SK-N-SH treated with all-trans-retinoic acid at 6 μM for 48 hours (cell line): ENCODE measurements at regions not wholly inside any gene's neighbourhood (a gene's known extent, or its start where the extent isn't known, plus 50 kb on each side); places are given as distances from the start of the nearest gene placed in this dataset.
"Not testable (repeated sequence)": the region's sequence is repeated elsewhere in the genome, so short reads cannot be mapped to it uniquely, and the experiment has no call there.

Experiments
- ARNTL ChIP-seq: fragments of 450-650 bp; formaldehyde crosslinking; IDR thresholded peaks from 2 replicates; pipeline ENCODE4 v1.5.0; 2020; ENCODE audit warnings: low read depth, mild to moderate bottlenecking, moderate library complexity, borderline replicate concordance
- ESRRG ChIP-seq: fragments of 250-450 bp; sonication (Bioruptor Pico); IDR thresholded peaks from 2 replicates; pipeline ENCODE4 v1.6.1; 2021; ENCODE audit warnings: mild to moderate bottlenecking
- GLIS3 ChIP-seq: fragments of 250-450 bp; sonication (Bioruptor Pico); IDR thresholded peaks from 2 replicates; pipeline ENCODE4 v1.5.0; 2020; ENCODE audit warnings: mild to moderate bottlenecking, moderate library complexity
- TF ChIP-seq, protein P1 (sequence below): fragments of 250-450 bp; sonication (Bioruptor Pico); IDR thresholded peaks from 2 replicates; pipeline ENCODE4 v1.5.1; 2020; ENCODE audit warnings: low read depth, mild to moderate bottlenecking, moderate library complexity

DNA sequence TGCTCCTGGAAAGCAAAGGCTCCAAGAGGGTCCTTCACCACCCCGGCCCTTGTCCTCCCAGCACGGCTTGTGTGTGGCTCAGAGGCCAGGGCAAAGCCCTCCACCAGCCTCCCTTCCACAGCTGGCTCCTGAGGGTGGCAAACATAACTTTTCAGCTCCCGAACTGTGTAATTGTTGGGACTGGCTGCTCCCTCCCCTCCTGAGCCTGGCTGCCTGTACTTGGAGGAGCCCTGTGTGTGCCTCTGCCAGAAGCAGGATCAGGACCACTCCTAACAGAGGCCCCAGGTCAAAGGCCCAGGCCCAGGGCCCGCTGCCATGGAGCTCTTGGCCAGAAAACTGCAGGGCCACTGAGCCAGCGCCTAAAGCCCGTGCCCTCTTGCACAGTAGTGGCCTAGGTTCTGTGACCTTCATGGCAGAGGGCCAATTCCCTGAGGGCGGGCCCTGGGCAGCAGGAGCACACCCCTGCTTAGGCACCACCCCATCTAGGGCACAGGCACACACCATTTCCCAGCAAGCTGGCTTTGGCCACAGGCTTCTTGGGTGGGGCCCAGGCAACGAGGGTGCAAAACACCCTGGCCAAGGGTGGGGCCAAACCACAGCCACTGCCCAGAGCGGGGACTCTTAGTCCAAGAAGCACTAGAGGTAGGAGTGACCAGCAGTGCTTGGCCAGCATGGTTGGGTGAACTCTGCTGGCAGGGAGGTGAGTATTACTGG is 201.2 kb downstream of the TBC1D2B start:
- TF ChIP-seq ARNTL, GLIS3, ESRRG (CRISPR knock-in tag): not testable (repeated sequence)
- TF ChIP-seq, protein P1, sequence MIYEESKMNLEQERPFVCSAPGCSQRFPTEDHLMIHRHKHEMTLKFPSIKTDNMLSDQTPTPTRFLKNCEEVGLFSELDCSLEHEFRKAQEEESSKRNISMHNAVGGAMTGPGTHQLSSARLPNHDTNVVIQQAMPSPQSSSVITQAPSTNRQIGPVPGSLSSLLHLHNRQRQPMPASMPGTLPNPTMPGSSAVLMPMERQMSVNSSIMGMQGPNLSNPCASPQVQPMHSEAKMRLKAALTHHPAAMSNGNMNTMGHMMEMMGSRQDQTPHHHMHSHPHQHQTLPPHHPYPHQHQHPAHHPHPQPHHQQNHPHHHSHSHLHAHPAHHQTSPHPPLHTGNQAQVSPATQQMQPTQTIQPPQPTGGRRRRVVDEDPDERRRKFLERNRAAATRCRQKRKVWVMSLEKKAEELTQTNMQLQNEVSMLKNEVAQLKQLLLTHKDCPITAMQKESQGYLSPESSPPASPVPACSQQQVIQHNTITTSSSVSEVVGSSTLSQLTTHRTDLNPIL (CRISPR knock-in tag), result not testable (repeated sequence)
